CD14-positive monocyte (primary cell): ENCODE measurements at regions not wholly inside any gene's neighbourhood (a gene's known extent, or its start where the extent isn't known, plus 50 kb on each side); places are given as distances from the start of the nearest gene placed in this dataset.

Source experiments
- DNase-seq, 3 donors: peaks; one replicate each; pipeline ENCODE4 v3.0.0-alpha.2; 2011 to 2022
- H2AFZ ChIP-seq: 2 replicates; pipeline ENCODE4 v1.6.0; 2012; ENCODE audit warnings: mild to moderate bottlenecking, low read depth, low read length, inconsistent platforms; ENCODE audit not compliant: insufficient read depth, poor library complexity, severe bottlenecking
- H3K27ac ChIP-seq, 2 donors: 1 replicate in 1 of 2; 2 replicates in 1 of 2; pipeline ENCODE4 v1.5.1; 2012 to 2013; ENCODE audit warnings: low read length in 2 of 2, control low read depth in 1 of 2, inconsistent platforms in 1 of 2, low read depth in 1 of 2, mild to moderate bottlenecking in 1 of 2
- H3K27me3 ChIP-seq, 2 donors: one replicate each; pipeline versions ENCODE4 v1.6.0 to v1.6.1; 2011 to 2013; ENCODE audit warnings: low read length in 2 of 2; ENCODE audit not compliant: control insufficient read depth in 2 of 2, insufficient read depth in 2 of 2
- H3K36me3 ChIP-seq, 2 donors: replicated peaks in 1 of 2; 1 replicate in 1 of 2; 2 replicates in 1 of 2; pipeline versions ENCODE4 v1.5.1 to v1.6.1; 2012 to 2013; ENCODE audit warnings: low read length in 2 of 2, control low read depth in 1 of 2, inconsistent platforms in 1 of 2, mild to moderate bottlenecking in 1 of 2; ENCODE audit not compliant: insufficient read depth in 2 of 2, control insufficient read depth in 1 of 2
- H3K4me1 ChIP-seq, 2 donors: 1 replicate in 1 of 2; 2 replicates in 1 of 2; pipeline versions ENCODE4 v1.5.1 to v1.6.1; 2012 to 2013; ENCODE audit warnings: low read length in 2 of 2, control low read depth in 1 of 2, inconsistent platforms in 1 of 2, mild to moderate bottlenecking in 1 of 2, moderate library complexity in 1 of 2; ENCODE audit not compliant: insufficient read depth in 2 of 2, control insufficient read depth in 1 of 2
- H3K4me2 ChIP-seq: replicated peaks from 2 replicates; pipeline ENCODE3; 2012; ENCODE audit warnings: low read length, moderate library complexity, mild to moderate bottlenecking; ENCODE audit not compliant: poor library complexity, severe bottlenecking; ENCODE audit errors: extremely low read depth
- H3K4me3 ChIP-seq, 3 experiments: fragments of 200-600 bp in 1 of 3; sonication (generic) in 1 of 3; replicated peaks in 1 of 3; 1 replicate in 2 of 3; 2 replicates in 1 of 3; pipeline ENCODE4 v1.5.1; 2011 to 2013; ENCODE audit warnings: low read length in 3 of 3, mild to moderate bottlenecking in 3 of 3, control low read depth in 2 of 3, low read depth in 2 of 3, inconsistent platforms in 1 of 3, moderate library complexity in 1 of 3
- H3K79me2 ChIP-seq: 2 replicates; pipeline ENCODE4 v1.6.0; 2012; ENCODE audit warnings: mild to moderate bottlenecking, control low read depth, inconsistent platforms, low read length, moderate library complexity; ENCODE audit not compliant: insufficient read depth
- H3K9ac ChIP-seq: 2 replicates; pipeline ENCODE4 v1.6.0; 2017; ENCODE audit warnings: low read length, mild to moderate bottlenecking; ENCODE audit not compliant: insufficient read depth, poor library complexity, severe bottlenecking
- H3K9me3 ChIP-seq, 2 donors: replicated peaks in 1 of 2; 1 replicate in 1 of 2; 2 replicates in 1 of 2; pipeline versions ENCODE4 v1.5.1 to v1.6.1; 2012 to 2013; ENCODE audit warnings: low read length in 2 of 2, control low read depth in 1 of 2; ENCODE audit not compliant: control insufficient read depth in 1 of 2, insufficient read depth in 1 of 2
- H4K20me1 ChIP-seq: 2 replicates; pipeline ENCODE4 v1.6.0; 2012; ENCODE audit warnings: mild to moderate bottlenecking, low read length, control low read depth, moderate library complexity; ENCODE audit not compliant: insufficient read depth
- H3K27ac Mint-ChIP-seq, 7 donors: one replicate each; pipeline ENCODE4 v1.8.0; 2020; ENCODE audit warnings: mild to moderate bottlenecking in 7 of 7, mixed read lengths in 7 of 7, moderate library complexity in 6 of 7, inconsistent platforms in 2 of 7
- H3K27me3 Mint-ChIP-seq, 3 donors: one replicate each; pipeline ENCODE4 v1.8.0; 2021 to 2022; ENCODE audit warnings: low read depth in 3 of 3, mild to moderate bottlenecking in 3 of 3, mixed read lengths in 3 of 3, moderate library complexity in 3 of 3, inconsistent platforms in 1 of 3
- H3K36me3 Mint-ChIP-seq, 2 donors: one replicate each; pipeline ENCODE4 v1.8.0; 2020; ENCODE audit warnings: mixed read lengths in 2 of 2, inconsistent platforms in 1 of 2, mild to moderate bottlenecking in 1 of 2
- H3K4me1 Mint-ChIP-seq: one replicate; pipeline ENCODE4 v1.8.0; 2020; ENCODE audit warnings: mild to moderate bottlenecking, mixed read lengths
- H3K4me3 Mint-ChIP-seq, 2 donors: one replicate each; pipeline ENCODE4 v1.8.0; 2020; ENCODE audit warnings: mild to moderate bottlenecking in 2 of 2, mixed read lengths in 2 of 2, moderate library complexity in 1 of 2
- H3K9me3 Mint-ChIP-seq, 7 donors: one replicate each; pipeline ENCODE4 v1.8.0; 2020 to 2022; ENCODE audit warnings: mixed read lengths in 7 of 7, mild to moderate bottlenecking in 6 of 7, moderate library complexity in 6 of 7, inconsistent platforms in 2 of 7
- CTCF ChIP-seq: fragments of 200-600 bp; IDR thresholded peaks from one replicate; pipeline ENCODE4 v1.8.0; 2022; ENCODE audit warnings: antibody characterized with exemption, mild to moderate bottlenecking
- WGBS: methylation state at CpG from one replicate; pipeline ENCODE4 v1.1.5; 2013; ENCODE audit warnings: missing lambda C conversion rate; ENCODE audit not compliant: insufficient coverage; 5-methylcytosine and 5-hydroxymethylcytosine counted together
- intact Hi-C, 2 donors: fragments of 100-400 bp; cut with micrococcal nuclease; formaldehyde crosslinking; loops; one replicate each; pipeline versions ENCODE4 v1.15.0 to v1.15.1; 2023

GRCh38 chr9:119026120-119026519 is 343.1 kb downstream of the BRINP1 start:
- Histone ChIP-seq H4K20me1 (no peaks in the 10 kb centered on the region), H3K36me3 (no peaks in the 10 kb centered on the region), H3K27me3 (no peaks in the 10 kb centered on the region), H3K9ac (no peak overlapping the region), H3K9me3 (no peaks in the 10 kb centered on the region), H3K27ac (no peak overlapping the region), H3K4me1 (no peaks in the 10 kb centered on the region), H2AFZ (no peak overlapping the region), H3K79me2 (no peaks in the 10 kb centered on the region), H3K4me2 (no peak overlapping the region), H3K4me3 (no peak overlapping the region)
- Mint-ChIP-seq H3K27ac (no peak overlapping the region), H3K9me3 (peaks cover 0 to 3% (median 2%) of the 10 kb centered on the region in 7 donors), H3K36me3 (no peaks in the 10 kb centered on the region), H3K27me3 (peaks cover 0 to 2% (median 0%) of the 10 kb centered on the region in 3 donors), H3K4me1 (no peaks in the 10 kb centered on the region), H3K4me3 (no peak overlapping the region)
- intact Hi-C loops = no loop called here
- 89% methylated on average over 1 of the region's 4 CpGs for WGBS
- no peak for TF ChIP-seq CTCF
- no peak for DNase-seq

GRCh38 chr9:119027901-119028699 is 341.1 kb downstream of the BRINP1 start:
- WGBS = no CpG with 5 or more reads among the region's 7 CpGs
- no peak for TF ChIP-seq CTCF
- no peak overlapping the region for H3K9ac ChIP-seq
- H3K4me1 ChIP-seq = no peaks in the 10 kb centered on the region
- no peaks in the 10 kb centered on the region for H3K79me2 ChIP-seq
- Mint-ChIP-seq H3K4me3 (no peak overlapping the region), H3K36me3 (no peaks in the 10 kb centered on the region), H3K27me3 (peaks cover 0 to 3% (median 1%) of the 10 kb centered on the region in 3 donors), H3K9me3 (peaks cover 0 to 7% (median 3%) of the 10 kb centered on the region in 7 donors), H3K27ac (no peak overlapping the region), H3K4me1 (no peaks in the 10 kb centered on the region)
- no peaks in the 10 kb centered on the region for H3K27me3 ChIP-seq
- H3K36me3 ChIP-seq = no peaks in the 10 kb centered on the region
- H2AFZ ChIP-seq = no peak overlapping the region
- no peak overlapping the region for H3K4me3 ChIP-seq
- intact Hi-C loops = loop anchor here in 1 of 2 donors (2.0 kb wide), 1 partner anchor 27 kb away; no protein-coding TSS in a partner anchor
- no peak overlapping the region for H3K27ac ChIP-seq
- H4K20me1 ChIP-seq = no peaks in the 10 kb centered on the region
- H3K9me3 ChIP-seq = no peaks in the 10 kb centered on the region
- no peak overlapping the region for H3K4me2 ChIP-seq
- DNase-seq = no peak
